Activated T-cell treated with anti-CD3 and anti-CD28 coated beads, Interleukin-2, amount 50 U/mL, for 24 hours (primary cell): ENCODE measurements at regions not wholly inside any gene's neighbourhood (a gene's known extent, or its start where the extent isn't known, plus 50 kb on each side); places are given as distances from the start of the nearest gene placed in this dataset.

ENCODE experiments used
- DNase-seq: peaks from one replicate; pipeline ENCODE4 v3.0.0-alpha.2; 2020
- H3K27ac Mint-ChIP-seq: 2 replicates; pipeline ENCODE4 v1.8.0; 2020; ENCODE audit warnings: mild to moderate bottlenecking, mixed read lengths
- H3K27me3 Mint-ChIP-seq: 2 replicates; pipeline ENCODE4 v1.8.0; 2020; ENCODE audit warnings: mixed read lengths
- H3K36me3 Mint-ChIP-seq: 2 replicates; pipeline ENCODE4 v1.8.0; 2020; ENCODE audit warnings: low read depth, mixed read lengths
- H3K4me1 Mint-ChIP-seq: 2 replicates; pipeline ENCODE4 v1.8.0; 2020; ENCODE audit warnings: low read depth, mixed read lengths
- H3K4me3 Mint-ChIP-seq: 2 replicates; pipeline ENCODE4 v1.8.0; 2020; ENCODE audit warnings: mild to moderate bottlenecking, moderate library complexity, mixed read lengths
- H3K9me3 Mint-ChIP-seq: 2 replicates; pipeline ENCODE4 v1.8.0; 2020; ENCODE audit warnings: mixed read lengths

GRCh38 chr6:2462831-2463230 lies 217.4 kb upstream of the GMDS start:
- Mint-ChIP-seq H3K36me3 (no peaks in the 10 kb centered on the region), H3K27me3 (peaks cover 21% of the 10 kb centered on the region), H3K27ac (no peak overlapping the region), H3K4me1 (no peaks in the 10 kb centered on the region), H3K4me3 (no peak overlapping the region), H3K9me3 (no peaks in the 10 kb centered on the region)
- no peak for DNase-seq

- Mint-ChIP-seq H3K4me1 (no peaks in the 10 kb centered on the region), H3K4me3 (no peak overlapping the region), H3K36me3 (no peaks in the 10 kb centered on the region), H3K27ac (no peak overlapping the region), H3K27me3 (peaks cover 5% of the 10 kb centered on the region), H3K9me3 (no peaks in the 10 kb centered on the region)
- DNase-seq, result no peak
Measured at GRCh38 chr6:2460216-2460745, 214.9 kb upstream of the GMDS start.

GRCh38 chr6:2454180-2454579 lies 208.8 kb upstream of the GMDS start:
- H3K9me3 Mint-ChIP-seq, result no peaks in the 10 kb centered on the region
- H3K27ac Mint-ChIP-seq, result no peak overlapping the region
- no peaks in the 10 kb centered on the region for H3K36me3 Mint-ChIP-seq
- no peak overlapping the region for H3K4me3 Mint-ChIP-seq
- DNase-seq, result no peak
- no peaks in the 10 kb centered on the region for H3K4me1 Mint-ChIP-seq
- H3K27me3 Mint-ChIP-seq, result peaks cover 18% of the 10 kb centered on the region

GRCh38 chr6:2450546-2450945 lies 205.1 kb upstream of the GMDS start:
- no peak overlapping the region for H3K27ac Mint-ChIP-seq
- no peaks in the 10 kb centered on the region for H3K36me3 Mint-ChIP-seq
- no peak overlapping the region for H3K4me3 Mint-ChIP-seq
- DNase-seq, result no peak
- peaks cover 25% of the 10 kb centered on the region for H3K27me3 Mint-ChIP-seq
- H3K9me3 Mint-ChIP-seq, result no peaks in the 10 kb centered on the region
- H3K4me1 Mint-ChIP-seq, result peaks cover 5% of the 10 kb centered on the region

- Mint-ChIP-seq H3K36me3 (no peaks in the 10 kb centered on the region), H3K27ac (no peak overlapping the region), H3K4me3 (no peak overlapping the region), H3K9me3 (no peaks in the 10 kb centered on the region), H3K4me1 (peaks cover 5% of the 10 kb centered on the region), H3K27me3 (peaks cover 25% of the 10 kb centered on the region)
- no peak for DNase-seq
Measured at GRCh38 chr6:2449572-2449940, 204.2 kb upstream of the GMDS start.

GRCh38 chr6:2448826-2449571 lies 203.6 kb upstream of the GMDS start:
- H3K4me1 Mint-ChIP-seq, result peaks cover 5% of the 10 kb centered on the region
- no peaks in the 10 kb centered on the region for H3K9me3 Mint-ChIP-seq
- no peak for DNase-seq
- peaks cover 21% of the 10 kb centered on the region for H3K27me3 Mint-ChIP-seq
- H3K4me3 Mint-ChIP-seq, result peak overlapping the region; percentile 51
- H3K36me3 Mint-ChIP-seq, result no peaks in the 10 kb centered on the region
- no peak overlapping the region for H3K27ac Mint-ChIP-seq

- DNase-seq, result no peak
- no peaks in the 10 kb centered on the region for H3K9me3 Mint-ChIP-seq
Measured at GRCh38 chr6:2447931-2448330, 202.5 kb upstream of the GMDS start.

GRCh38 chr6:2447318-2447920 lies 202.0 kb upstream of the GMDS start:
- DNase-seq, result no peak
- Mint-ChIP-seq H3K4me3 (no peak overlapping the region), H3K36me3 (no peaks in the 10 kb centered on the region), H3K27ac (no peak overlapping the region), H3K27me3 (peaks cover 17% of the 10 kb centered on the region), H3K4me1 (peaks cover 5% of the 10 kb centered on the region), H3K9me3 (no peaks in the 10 kb centered on the region)

More at GRCh38 chr6:2447931-2448330, 202.5 kb upstream of the GMDS start:
- no peak overlapping the region for H3K4me3 Mint-ChIP-seq
- H3K27ac Mint-ChIP-seq, result no peak overlapping the region
- no peaks in the 10 kb centered on the region for H3K36me3 Mint-ChIP-seq
- H3K4me1 Mint-ChIP-seq, result peaks cover 5% of the 10 kb centered on the region
- H3K27me3 Mint-ChIP-seq, result peaks cover 18% of the 10 kb centered on the region

- H3K4me1 Mint-ChIP-seq, result no peaks in the 10 kb centered on the region
- peaks cover 2% of the 10 kb centered on the region for H3K27me3 Mint-ChIP-seq
- H3K27ac Mint-ChIP-seq, result no peak overlapping the region
- H3K4me3 Mint-ChIP-seq, result no peak overlapping the region
- H3K36me3 Mint-ChIP-seq, result no peaks in the 10 kb centered on the region
- H3K9me3 Mint-ChIP-seq, result no peaks in the 10 kb centered on the region
- no peak for DNase-seq
Measured at GRCh38 chr6:2441601-2442475, 196.4 kb upstream of the GMDS start.

- H3K4me3 Mint-ChIP-seq, result no peak overlapping the region
- peaks cover 2% of the 10 kb centered on the region for H3K27me3 Mint-ChIP-seq
- H3K27ac Mint-ChIP-seq, result no peak overlapping the region
- no peaks in the 10 kb centered on the region for H3K36me3 Mint-ChIP-seq
- H3K9me3 Mint-ChIP-seq, result no peaks in the 10 kb centered on the region
- no peaks in the 10 kb centered on the region for H3K4me1 Mint-ChIP-seq
- DNase-seq, result no peak
Measured at GRCh38 chr6:2440516-2440915, 195.1 kb upstream of the GMDS start.

- no peak for DNase-seq
- no peaks in the 10 kb centered on the region for H3K9me3 Mint-ChIP-seq
- H3K27ac Mint-ChIP-seq, result no peak overlapping the region
- no peaks in the 10 kb centered on the region for H3K4me1 Mint-ChIP-seq
- peaks cover 2% of the 10 kb centered on the region for H3K27me3 Mint-ChIP-seq
- no peak overlapping the region for H3K4me3 Mint-ChIP-seq
- no peaks in the 10 kb centered on the region for H3K36me3 Mint-ChIP-seq
Measured at GRCh38 chr6:2439632-2440031, 194.2 kb upstream of the GMDS start.

- Mint-ChIP-seq H3K27ac (no peak overlapping the region), H3K4me3 (no peak overlapping the region), H3K36me3 (no peaks in the 10 kb centered on the region), H3K4me1 (no peaks in the 10 kb centered on the region), H3K27me3 (peaks cover 2% of the 10 kb centered on the region), H3K9me3 (no peaks in the 10 kb centered on the region)
- DNase-seq, result no peak
Measured at GRCh38 chr6:2439082-2439481, 193.7 kb upstream of the GMDS start.

GRCh38 chr6:2436410-2437154 lies 191.2 kb upstream of the GMDS start:
- no peaks in the 10 kb centered on the region for H3K9me3 Mint-ChIP-seq

GRCh38 chr6:2435323-2435722 lies 189.9 kb upstream of the GMDS start:
- Mint-ChIP-seq H3K36me3 (no peaks in the 10 kb centered on the region), H3K27ac (no peak overlapping the region), H3K9me3 (no peaks in the 10 kb centered on the region), H3K4me1 (no peaks in the 10 kb centered on the region), H3K27me3 (peaks cover 2% of the 10 kb centered on the region), H3K4me3 (no peak overlapping the region)
- DNase-seq, result no peak

More at GRCh38 chr6:2436410-2437154, 191.2 kb upstream of the GMDS start:
- H3K4me3 Mint-ChIP-seq, result no peak overlapping the region
- H3K27me3 Mint-ChIP-seq, result peaks cover 2% of the 10 kb centered on the region
- H3K4me1 Mint-ChIP-seq, result no peaks in the 10 kb centered on the region
- DNase-seq, result no peak
- H3K27ac Mint-ChIP-seq, result no peak overlapping the region
- no peaks in the 10 kb centered on the region for H3K36me3 Mint-ChIP-seq
